Epithelial cell of esophagus (primary cell): ENCODE measurements at regions not wholly inside any gene's neighbourhood (a gene's known extent, or its start where the extent isn't known, plus 50 kb on each side); places are given as distances from the start of the nearest gene placed in this dataset.
"Not testable (repeated sequence)": the region's sequence is repeated elsewhere in the genome, so short reads cannot be mapped to it uniquely, and the experiment has no call there.

Experiments
- DNase-seq: peaks from one replicate; pipeline ENCODE4 v3.0.0; 2010; ENCODE audit warnings: low read depth
- H3K4me3 ChIP-seq: 2 replicates; pipeline ENCODE4 v1.5.1; 2011; ENCODE audit warnings: mild to moderate bottlenecking, low read length, control low read depth
- TF ChIP-seq, protein P1 (sequence below): IDR thresholded peaks from 2 replicates; pipeline ENCODE4 v1.5.1; 2011; ENCODE audit warnings: low read depth, mild to moderate bottlenecking, low read length, control low read depth, inconsistent platforms; ENCODE audit not compliant: insufficient read depth; ENCODE audit errors: missing control alignments

GRCh38 chr1:161432091-161432490 is 64.4 kb upstream of the CFAP126 start:
- TF ChIP-seq, protein P1, sequence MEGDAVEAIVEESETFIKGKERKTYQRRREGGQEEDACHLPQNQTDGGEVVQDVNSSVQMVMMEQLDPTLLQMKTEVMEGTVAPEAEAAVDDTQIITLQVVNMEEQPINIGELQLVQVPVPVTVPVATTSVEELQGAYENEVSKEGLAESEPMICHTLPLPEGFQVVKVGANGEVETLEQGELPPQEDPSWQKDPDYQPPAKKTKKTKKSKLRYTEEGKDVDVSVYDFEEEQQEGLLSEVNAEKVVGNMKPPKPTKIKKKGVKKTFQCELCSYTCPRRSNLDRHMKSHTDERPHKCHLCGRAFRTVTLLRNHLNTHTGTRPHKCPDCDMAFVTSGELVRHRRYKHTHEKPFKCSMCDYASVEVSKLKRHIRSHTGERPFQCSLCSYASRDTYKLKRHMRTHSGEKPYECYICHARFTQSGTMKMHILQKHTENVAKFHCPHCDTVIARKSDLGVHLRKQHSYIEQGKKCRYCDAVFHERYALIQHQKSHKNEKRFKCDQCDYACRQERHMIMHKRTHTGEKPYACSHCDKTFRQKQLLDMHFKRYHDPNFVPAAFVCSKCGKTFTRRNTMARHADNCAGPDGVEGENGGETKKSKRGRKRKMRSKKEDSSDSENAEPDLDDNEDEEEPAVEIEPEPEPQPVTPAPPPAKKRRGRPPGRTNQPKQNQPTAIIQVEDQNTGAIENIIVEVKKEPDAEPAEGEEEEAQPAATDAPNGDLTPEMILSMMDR: no peak
- peak; percentile 70 for DNase-seq
- H3K4me3 ChIP-seq: no peak overlapping the region

- TF ChIP-seq, protein P1: no peak
- peak overlapping the region; percentile 7 for H3K4me3 ChIP-seq
- DNase-seq: peak; percentile 65
Measured at GRCh38 chr1:161427733-161428516, 60.2 kb upstream of the CFAP126 start.

GRCh38 chr1:161422914-161423313 is 55.2 kb upstream of the CFAP126 start:
- not testable (repeated sequence) for H3K4me3 ChIP-seq

GRCh38 chr1:161421456-161421855 is 53.8 kb upstream of the CFAP126 start:
- no peak overlapping the region for H3K4me3 ChIP-seq
- TF ChIP-seq, protein P1: no peak
- DNase-seq: no peak

More at GRCh38 chr1:161422914-161423313, 55.2 kb upstream of the CFAP126 start:
- DNase-seq: not testable (repeated sequence)

DNA sequence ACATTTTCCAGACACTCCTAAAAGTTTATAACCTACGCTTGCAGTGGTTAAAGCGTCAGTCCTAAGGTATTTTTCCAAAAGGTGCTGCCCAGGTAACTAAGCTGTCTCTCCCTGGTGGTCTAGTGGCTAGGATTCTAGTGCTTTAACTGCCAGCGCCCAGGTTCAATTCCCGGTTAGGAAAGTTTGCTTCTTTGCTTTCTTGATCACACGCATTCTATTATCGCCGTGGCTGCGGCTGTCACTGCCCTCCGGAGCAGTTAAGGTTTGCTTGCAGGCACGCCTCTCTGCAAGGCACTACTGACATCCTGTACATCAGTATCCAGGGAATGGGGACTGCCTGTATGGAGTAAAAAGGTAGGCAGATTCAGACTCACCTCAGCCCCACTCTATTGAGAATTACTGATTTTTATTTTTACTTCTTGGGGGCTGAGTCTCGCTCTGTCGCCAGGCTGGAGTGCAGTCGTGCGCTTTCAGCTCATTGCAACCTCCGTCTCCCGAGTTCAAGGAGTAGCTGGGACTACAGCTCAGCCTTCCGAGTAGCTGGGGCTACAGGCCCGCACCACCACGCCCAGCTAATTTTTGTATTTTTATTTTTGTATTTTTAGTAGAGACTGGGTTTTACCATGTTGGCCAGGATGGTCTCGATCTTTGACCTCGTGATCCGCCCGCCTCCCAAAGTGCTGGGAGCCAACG is 53.2 kb upstream of the CFAP126 start:
- no peak overlapping the region for H3K4me3 ChIP-seq
- peak; percentile 14 for DNase-seq
- TF ChIP-seq, protein P1: no peak

DNA sequence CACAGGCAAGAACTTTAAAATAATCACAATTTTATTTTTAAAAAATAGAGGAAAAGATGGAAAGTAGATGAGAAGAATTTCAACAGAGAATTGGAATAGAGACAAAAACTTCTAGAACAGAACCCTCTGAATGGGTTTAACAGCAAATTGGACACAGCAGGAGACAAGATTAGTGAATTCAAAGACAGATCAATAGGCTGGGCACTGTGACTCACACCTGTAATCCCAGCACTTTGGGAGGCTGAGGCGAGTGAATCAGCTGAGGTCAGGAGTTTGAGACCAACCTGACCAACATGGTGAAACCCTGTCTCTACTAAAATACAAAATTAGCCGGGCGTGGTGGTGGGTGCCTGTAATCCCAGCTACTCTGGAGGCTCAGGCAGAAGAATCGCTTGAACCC is 49.9 kb upstream of the CFAP126 start:
- not testable (repeated sequence) for DNase-seq, H3K4me3 ChIP-seq
